ENCODE measurements at regions not wholly inside any gene's neighbourhood (a gene's known extent, or its start where the extent isn't known, plus 50 kb on each side); places are given as distances from the start of the nearest gene placed in this dataset.
A peak's percentile ranks its signal among the peaks of the same experiment; 100 is the strongest.

DNA sequence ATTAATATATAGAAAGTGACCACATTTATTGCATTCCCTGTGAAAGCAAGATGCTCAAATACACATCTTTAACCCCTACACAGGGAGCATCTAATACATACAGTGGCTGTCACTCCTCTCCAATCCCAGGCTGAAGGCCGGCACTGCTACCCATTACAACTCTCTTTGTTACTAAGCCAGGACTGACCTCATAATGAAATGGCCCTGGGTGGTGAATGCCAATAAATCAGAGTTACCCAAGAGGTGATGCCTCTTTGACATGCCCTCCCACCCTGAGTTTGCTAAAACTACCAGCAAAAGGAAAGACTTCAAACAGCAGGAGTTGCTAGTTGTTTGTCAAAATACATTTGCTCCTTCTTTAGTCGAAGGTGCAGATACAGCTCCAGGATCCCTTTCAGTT lies 214.2 kb downstream of the FOXA2 start:
- no peak for DNase-seq (ENCODE audit: low read depth)

DNA sequence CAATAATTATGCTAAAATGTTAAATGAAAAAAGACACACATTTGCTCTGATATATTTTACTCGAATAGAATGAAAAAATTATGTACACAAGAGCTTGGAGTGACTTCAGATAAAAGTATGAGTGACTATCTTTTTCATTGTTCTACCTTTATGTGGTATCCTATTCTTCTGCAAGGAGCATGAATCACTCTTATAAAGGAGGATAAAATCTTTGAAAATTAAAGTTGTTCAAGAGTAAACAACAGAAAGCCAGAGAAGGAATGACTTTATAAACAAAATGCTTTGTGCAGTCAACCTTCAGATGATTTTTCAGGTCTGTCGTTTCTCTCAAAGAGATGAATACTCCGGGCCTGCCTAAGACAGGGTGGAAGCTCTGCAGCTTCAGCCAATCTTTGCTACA lies 215.3 kb downstream of the FOXA2 start:
- DNase-seq (ENCODE audit: low read depth) = no peak

DNA sequence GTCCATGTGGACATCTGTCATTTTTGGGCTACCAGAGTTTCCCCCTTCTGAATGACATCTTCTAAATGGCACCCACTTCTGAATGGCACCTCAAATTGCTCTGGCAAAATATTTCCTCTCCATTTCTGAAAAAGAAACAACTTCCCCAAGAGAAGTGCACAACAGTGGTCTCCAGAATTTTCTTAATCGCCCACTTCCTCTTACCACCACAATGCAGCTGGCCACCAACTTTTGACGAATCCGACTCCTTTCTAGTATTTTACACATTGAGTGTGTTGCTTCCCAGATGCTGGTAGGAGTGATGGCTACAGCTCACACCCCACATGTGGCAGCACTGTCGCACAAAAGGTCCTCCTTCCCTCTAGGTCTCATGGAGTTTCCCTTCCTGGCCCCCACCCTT lies 216.1 kb downstream of the FOXA2 start:
- no peak for DNase-seq (ENCODE audit: low read depth)

DNA sequence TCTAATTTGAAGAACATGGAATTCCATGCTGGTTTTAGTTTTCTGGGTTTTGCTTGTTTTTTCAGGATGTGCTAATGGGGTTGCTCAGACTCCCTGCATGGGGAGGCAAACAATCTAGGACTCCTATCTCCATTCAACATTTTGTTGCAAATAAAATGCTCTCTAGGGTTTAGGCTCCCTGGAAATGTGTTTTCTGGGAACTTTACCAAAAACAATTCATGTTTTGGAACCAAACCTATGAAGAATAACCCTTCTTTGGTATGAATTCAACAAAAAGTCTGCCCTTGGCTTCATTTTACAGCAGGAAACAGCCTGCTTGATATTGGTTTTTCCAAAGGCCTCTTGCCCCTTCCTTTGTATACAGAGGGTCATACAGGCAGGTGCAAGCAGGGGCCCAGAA lies 217.7 kb downstream of the FOXA2 start:
- DNase-seq (ENCODE audit: low read depth) = no peak

DNA sequence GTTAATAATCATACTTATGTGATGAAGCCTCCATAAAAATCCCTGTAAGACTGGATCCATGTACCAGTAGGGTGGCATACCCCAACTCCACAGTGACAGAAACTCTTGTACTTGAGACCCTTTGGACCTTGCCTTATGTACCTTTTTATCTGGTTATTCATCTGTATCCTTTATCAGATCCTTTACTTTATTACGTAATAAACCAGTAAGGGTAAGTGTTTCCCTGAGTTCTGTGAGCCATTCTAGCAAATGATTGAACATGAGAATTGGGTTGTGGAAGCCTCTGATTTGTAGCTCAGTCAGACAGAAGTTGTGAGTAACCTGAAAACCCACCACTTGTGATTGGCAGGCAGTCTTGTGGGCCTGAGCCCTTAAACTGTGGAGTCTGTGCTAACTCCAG lies 229.7 kb downstream of the FOXA2 start:
- no peak for DNase-seq (ENCODE audit: low read depth)

DNA sequence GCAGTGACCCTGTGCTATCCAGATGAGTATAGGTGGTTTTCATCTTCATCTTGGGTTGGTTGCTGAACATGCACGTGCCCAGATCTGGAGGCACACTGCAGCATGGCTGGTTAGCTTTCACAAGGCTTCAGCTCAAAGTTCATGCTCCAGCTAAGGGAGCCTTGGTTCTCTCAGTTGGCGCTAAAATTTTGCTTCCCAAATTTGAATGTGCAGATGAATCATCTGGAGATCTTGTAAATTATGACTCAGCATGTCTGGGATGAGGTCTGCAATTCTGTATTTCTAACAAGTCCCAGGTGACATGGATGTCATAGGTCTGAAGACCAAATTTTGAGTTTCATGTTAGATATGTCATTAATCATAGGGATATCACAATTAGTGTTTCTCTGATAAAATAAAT lies 230.8 kb downstream of the FOXA2 start:
- DNase-seq (ENCODE audit: low read depth) = peak; percentile 19

DNA sequence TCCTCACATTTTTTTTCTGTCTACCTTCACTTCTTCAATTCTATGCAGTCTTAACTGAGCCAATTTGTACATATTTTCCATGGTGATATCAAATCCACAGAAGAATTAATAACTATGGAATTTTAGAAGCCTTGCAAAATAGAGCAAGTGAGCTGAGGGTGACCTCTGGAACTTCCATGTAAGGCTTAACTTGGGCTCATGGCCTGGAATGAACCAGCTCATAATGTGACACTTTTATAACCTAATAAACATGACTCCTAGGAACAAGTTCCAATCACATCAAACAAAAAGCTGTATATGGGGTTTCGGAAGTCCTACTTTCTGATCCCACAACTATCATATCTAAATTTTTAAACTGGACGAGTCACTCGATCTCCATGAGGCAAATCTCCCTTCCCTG lies 232.4 kb downstream of the FOXA2 start:
- DNase-seq (ENCODE audit: low read depth) = no peak

DNA sequence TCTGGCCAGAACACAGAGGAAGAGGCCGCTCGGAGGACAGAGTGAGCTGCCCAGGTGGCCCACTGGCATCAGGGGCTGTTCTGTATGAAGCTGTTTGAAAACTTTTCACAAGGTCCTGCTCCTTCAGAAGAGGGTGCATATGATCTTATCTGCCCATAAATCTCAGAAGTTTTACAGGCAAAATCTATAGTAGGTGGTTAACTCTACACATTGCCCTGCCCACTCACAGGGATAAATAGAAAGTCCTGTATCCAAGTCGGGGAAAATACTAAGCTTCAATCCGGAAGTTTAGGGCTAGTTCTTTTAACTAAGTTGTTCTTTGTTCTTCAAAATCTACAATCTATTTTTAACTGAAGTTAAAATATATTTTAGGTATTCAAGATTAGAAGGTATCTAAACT lies 233.7 kb downstream of the FOXA2 start:
- no peak for DNase-seq (ENCODE audit: low read depth)

DNA sequence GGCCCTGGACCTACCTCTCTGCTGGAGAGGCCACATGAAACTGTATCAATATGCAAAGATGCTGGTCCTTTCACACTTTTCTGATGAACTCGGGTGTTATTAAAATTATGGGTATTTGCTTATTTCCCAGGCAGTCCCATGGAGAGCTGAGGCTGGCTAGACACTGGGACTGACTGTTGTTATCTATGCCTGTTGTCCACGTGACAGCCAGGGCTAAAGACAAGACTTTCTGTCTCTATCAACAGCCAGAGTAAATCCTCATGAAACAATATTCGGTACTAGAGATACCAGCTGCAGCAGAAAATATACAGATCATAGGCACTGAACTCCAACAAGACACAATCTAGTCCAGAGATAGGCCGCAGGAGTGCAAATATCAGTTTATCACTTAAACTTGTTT lies 236.4 kb downstream of the FOXA2 start:
- no peak for DNase-seq (ENCODE audit: low read depth)

DNA sequence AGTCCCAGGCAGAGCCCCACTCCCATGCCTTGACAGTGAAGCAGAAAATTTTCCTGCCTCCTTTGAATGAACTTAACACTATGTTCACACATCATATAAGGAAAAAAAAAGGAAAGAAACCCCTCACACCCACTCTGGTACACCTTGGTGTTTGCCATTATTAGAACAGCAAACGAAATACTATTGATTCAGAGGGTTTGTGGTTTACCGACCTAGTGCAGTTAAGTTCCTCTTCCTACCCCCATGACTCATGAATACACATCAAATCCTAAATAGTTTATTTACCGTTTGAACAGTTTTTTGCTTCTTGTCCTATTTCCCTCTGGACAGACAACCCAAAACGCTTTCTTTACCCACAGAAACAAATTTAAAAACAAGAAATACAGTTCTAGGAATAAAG lies 237.7 kb downstream of the FOXA2 start:
- peak; percentile 30 for DNase-seq (ENCODE audit: low read depth)

DNA sequence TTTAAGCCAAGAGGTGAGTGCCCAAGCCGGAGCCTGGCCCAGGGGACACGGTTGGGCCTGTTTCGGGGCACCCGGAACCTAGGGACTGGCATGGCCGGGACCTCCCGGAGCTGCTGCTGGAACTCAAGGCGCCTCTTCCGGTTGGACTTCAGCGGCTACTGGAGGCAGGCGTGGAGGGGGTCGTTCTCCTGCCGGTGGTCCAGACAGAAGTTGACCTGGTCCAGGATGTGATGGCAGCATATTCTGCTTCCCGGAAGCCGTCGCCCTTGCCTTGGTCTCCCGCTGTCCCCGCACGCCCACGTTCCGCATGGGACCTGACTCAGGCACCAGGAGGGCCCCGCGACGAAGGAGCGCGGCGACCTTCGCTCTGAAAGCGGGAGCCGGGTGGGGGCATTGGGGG lies 240.8 kb downstream of the FOXA2 start:
- no peak for DNase-seq (ENCODE audit: low read depth)

DNA sequence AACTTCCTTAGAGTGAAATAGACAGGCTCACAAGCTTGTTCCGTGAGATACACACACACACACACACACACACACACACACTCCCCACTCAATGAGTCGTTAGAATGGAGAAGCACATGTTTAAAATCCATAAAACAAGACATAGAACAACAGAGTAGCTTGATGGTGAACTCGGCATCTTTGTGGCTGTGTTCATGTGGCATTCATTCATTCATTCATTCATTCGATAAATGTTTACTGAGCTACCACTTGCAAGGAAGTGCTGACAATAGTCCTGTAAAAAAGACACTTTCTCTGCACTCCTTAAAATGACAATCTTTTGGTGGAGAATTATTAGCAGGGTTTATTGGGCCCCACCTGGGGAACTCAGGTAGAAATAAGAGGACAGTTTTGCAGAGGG lies 242.0 kb downstream of the FOXA2 start:
- DNase-seq (ENCODE audit: low read depth) = peak; percentile 5

DNA sequence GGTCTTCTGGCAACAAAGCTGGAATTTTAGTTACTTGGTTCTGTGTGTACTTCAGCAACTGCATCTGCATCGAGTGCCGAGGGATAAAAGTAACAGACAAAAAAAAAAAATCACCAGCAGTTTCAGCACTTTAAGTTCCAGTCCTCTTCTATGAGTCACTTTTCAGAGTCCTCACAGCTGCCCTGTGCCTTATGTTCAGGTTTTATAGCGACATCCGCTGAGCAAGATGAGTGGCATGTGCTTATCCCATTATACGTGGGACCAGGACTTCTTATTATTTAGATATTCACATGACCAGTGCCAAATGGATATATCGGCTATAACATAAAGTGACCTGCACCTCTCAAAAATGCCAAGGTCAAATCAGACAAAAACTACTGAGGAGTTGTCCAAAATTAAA lies 242.9 kb downstream of the FOXA2 start:
- DNase-seq (ENCODE audit: low read depth) = peak; percentile 81

DNA sequence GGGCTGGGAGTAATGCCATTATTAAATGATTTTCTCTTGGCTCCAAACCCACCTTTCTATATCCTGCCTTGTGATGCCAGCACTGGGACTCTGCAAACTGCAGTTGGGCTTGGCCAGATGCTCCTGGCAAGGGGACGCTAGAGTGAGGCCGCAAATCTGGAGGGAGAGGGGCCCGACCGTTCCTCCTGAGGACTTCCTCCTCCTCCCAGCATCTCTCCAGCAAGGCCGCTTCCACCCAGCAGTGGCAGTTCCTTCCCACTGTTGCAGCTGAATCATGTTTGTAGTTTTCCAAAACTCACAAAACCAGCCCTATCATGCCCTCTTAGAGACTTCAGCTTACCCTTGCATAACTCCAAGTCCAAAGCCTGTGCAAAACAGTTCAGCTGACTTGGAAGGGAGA lies 244.4 kb downstream of the FOXA2 start:
- DNase-seq (ENCODE audit: low read depth) = no peak

DNA sequence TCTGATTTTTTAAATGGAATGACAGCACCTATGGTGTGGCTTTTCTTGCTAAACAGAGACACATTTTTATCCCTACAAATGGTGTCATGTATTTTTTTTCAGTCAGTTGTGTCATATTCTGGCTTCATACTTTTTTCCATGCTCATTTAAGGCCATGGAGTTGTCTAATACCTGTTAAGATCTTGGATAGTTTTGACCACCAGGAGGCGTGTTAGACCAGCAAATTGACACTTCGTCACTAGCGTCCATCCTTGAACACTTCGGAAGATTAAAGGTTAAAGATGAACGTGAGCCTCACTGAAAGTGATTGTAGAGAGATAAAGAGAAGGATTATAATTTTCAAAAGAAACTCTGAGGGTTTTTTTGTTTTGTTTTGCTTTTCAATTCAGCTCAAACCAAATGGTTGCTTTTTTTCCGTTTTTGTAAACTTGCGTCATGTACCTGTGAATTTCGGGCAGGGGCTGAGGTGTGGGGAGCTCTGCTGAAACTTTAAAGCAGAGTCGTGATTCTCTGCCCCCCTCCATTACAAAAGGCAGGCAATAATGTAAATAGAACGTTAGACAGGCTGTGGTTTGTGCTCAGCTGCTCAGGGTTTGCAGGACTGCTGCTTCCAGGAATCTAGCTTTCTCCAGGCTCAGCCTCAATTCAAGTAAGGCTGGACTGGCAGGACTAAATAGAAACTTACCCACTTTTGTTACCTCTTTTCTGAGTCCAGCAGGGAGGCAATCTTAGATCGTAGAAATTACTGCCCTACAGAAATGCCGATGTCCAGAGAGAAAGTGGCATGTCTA lies 245.1 kb downstream of the FOXA2 start:
- DNase-seq (ENCODE audit: low read depth) = peak; percentile 70

DNA sequence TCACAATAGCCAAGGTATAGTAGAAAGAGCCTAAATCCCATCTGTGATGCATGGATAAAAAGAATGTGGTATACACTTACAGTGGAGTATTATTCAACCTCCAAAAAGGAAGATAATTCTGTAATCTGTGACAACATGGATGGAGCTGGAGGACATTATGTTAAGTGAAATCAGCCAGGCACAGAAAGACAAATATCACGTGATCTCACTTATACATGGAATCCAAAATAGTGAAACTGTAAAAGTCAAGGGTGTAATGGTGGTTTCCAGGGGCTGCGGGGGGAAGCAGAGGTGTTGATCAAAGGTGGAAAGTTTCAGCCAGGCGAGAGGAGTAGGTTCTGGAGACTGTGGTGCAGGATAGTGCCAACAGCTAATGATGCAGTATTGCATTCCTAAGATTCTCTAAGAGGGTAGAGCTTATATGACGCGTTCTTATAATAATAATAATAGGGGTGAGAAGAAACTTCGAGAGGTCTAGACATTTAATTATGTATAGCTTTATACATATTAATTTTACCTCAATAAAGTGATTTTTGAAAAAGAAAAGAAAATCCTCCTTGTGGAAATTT lies 246.1 kb downstream of the FOXA2 start:
- no peak for DNase-seq (ENCODE audit: low read depth)

DNA sequence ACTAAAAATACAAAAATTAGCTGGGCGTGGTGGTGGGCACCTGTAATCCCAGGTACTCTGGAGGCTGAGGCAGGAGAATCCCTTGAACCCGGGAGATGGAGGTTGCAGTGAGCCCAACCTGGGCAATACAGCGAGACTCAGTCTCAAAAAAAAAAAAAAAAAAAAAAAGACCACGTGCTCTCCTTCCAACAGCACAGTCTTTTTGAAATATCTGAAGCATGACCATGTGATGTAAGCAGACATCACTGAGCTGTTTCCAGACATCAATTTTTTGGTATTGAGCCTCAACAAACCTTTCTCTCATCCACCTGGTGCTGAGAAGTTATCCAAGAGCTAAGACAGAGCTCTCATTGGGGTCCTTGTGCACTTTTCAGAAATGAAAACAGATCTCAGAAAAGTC lies 249.2 kb downstream of the FOXA2 start:
- DNase-seq (ENCODE audit: low read depth) = no peak

DNA sequence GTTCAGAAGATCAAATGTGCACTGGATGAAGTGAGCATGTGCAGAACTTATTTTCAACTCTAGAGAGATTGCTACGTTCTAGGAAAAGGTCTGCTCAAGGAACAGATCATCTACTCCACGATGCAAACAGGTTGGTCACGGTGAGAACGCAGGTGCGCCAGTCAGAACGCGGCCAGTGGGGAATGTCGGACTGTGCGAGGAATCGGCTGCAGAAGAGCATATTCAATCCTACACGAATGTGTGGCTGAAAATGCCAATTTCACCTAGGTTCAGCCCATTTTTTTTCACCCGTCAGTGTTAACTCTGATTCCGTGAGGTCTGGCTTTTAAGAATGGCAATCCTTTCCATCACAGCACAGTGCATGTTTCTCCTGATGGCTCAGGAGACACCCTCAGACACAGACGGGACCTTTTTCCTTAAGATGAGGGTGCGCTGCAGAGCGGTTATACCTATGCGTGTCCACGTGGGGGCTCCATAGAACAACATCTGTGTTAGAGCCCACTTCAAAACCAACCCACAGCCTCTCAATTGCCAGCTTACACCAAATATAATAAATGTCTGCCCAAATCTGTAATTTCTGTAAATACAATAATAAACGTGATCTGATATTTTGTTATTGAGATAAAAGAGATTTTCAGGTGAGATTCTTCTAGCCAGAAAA lies 250.4 kb downstream of the FOXA2 start:
- peak; percentile 64 for DNase-seq (ENCODE audit: low read depth)

DNA sequence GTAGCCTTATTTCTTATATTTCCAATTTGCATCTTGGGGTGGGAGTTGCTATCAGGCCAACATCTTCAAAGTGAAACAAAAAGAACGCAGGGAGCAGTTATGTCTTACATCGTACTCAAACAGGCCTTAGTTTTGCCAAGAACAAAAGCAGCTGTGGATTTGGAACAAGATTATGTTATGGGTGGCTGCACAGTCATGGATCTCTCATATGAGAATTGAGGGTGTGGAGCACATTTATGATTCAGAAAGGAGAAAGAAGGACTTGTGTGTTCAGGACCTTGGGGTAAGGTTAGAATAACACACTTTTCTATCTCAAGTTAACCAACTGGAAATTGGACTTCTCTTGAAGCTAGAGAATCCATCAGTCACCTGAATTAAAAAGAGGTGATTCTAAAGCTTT lies 259.9 kb downstream of the FOXA2 start:
- peak; percentile 5 for DNase-seq (ENCODE audit: low read depth)

DNA sequence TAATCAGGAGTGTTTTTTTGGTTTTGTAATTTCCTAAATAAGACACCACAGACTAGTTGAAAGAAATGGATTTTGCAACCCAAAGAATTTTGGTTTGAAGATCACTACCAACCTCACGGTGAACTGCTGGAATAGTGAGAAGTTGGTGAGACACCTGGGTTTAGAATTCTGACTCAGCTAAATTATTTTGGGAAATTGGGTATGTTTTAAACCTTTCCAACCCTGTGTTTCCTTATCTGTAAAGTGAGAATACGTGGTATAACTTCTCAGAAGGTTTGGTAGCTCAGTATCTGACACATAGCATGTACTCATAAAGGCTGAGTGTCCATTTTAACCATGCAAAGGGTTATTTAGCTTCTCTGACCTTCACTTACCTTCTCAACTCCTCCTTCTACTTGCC lies 261.9 kb downstream of the FOXA2 start:
- DNase-seq (ENCODE audit: low read depth) = no peak

DNA sequence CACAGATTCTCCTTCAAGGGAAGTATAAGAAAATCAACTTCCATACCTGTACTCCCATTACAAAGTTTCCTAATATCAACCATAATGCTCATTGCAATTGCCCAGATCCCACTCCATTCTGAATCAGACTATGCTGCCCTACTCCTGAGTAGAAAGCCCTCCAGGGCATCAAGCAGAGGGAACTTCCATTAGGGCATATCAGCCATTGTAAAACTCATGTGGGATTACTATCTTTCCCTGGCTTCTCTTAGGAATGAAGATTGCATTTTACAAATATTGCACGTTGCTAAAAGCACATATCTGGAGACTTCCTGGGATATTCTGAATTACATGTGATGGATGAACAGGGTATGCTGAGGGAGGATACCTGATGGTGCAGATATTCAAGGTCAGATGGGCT lies 263.2 kb downstream of the FOXA2 start:
- DNase-seq (ENCODE audit: low read depth) = no peak

DNA sequence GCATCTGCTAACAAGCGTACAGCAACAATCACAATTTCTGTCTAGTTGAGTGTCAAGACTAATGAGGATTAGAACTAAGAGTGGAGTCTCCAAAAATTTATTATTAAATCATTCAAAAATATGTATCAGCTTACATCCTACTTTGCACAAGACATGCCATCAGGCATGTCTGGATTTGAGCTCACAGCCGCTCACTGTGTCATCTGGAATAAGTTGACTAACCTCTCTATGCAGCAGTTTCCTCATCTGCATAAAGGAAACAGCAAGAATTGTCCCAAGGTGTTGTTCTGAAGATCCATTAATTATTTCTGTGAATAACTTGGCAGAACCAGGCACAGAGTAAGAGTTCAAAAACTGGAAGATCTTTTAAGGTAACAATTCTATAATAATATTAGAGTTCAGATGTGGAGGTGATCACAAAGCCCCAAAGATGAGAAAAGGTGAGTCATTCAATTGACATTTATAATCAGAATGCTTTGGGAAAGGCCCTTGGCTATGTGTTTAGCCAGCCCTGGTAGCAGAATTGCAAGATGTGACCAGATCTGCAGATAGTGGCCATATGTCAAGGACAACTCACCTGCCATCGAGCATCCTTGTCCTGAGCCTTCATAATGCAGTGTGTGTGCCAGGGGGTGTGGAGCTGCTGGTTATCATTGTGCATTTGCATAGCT lies 264.0 kb downstream of the FOXA2 start:
- no peak for DNase-seq (ENCODE audit: low read depth)

DNA sequence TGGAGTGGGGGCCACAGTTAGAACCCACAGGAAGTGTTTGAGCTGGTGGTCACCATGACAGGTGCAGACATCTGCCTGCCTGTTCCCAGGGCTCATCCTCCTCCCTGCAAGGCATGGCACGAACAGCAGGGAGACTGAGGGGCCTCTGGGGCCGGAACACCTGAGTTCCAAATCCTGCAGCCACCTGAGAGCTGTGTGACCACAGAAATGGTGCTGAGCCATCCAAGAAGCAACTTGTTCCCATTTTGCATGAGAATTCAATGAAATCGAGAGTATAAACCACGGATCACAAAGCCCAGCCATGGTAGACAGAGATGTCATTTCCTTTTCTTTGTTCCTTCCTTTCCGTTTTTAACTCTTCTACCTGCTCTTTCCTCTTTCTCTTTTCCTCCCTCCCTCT lies 268.6 kb downstream of the FOXA2 start:
- no peak for DNase-seq (ENCODE audit: low read depth)

Data from RPMI7951 (cell line).